ENCODE measurements at regions not wholly inside any gene's neighbourhood (a gene's known extent, or its start where the extent isn't known, plus 50 kb on each side); places are given as distances from the start of the nearest gene placed in this dataset.

DNA sequence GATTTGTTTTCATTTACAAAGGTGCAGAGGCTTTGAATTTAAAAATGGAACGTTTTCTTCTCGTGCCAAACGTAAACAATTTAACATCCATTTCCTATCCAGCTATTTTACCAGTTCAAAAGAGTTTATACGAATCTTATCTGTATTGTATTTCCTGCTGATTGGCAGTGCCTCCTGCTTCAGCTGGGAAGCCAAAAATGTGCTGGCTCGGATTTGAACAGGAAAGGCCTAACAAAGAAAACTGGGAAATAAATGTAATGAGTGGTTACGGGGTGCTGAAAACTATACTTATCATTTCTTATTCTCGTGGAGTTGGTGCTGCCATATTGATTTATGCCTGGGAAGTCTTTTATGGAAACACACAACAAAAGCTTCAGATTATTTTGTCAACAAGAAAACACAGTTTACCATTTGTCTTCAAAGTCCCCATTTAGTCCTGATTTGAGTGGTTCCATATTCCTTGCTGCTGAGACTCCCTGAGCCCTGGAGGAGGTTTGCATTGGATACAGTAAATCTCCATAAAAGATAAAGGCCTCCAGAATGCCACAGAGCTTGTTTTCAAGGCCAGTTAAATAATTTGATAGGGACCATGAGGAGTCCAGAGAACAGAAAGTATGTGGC is 507.4 kb downstream of the RASEF start:
- H3K9me2 ChIP-seq (replicated peaks; ENCODE audit: control insufficient read depth, low read length): no peaks in the 10 kb centered on the region
- no peaks in the 10 kb centered on the region for H3K36me3 ChIP-seq (ENCODE audit: control insufficient read depth, low read length)
- H3F3A ChIP-seq (ENCODE audit: control insufficient read depth, insufficient read depth): no peaks in the 10 kb centered on the region
- H3K27me3 ChIP-seq (ENCODE audit: control insufficient read depth, low read length): no peaks in the 10 kb centered on the region
- H3K9me3 ChIP-seq (ENCODE audit: control insufficient read depth, insufficient read depth, low read length): no peaks in the 10 kb centered on the region
- no peak overlapping the region for H3K27ac ChIP-seq (ENCODE audit: low read depth, low read length)
- TF ChIP-seq CTCF (IDR thresholded peaks at IDR 0.05; ENCODE audit: low read depth, low read length, poor library complexity, severe bottlenecking) (no peak), EZH2phosphoT487 (IDR thresholded peaks at IDR 0.05; ENCODE audit: borderline replicate concordance, low read length) (no peak)
- H3K4me3 ChIP-seq (ENCODE audit: low read length): no peak overlapping the region
- H3K4me2 ChIP-seq (ENCODE audit: low read length): no peak overlapping the region
- no peaks in the 10 kb centered on the region for H4K20me1 ChIP-seq (ENCODE audit: control insufficient read depth, insufficient read depth, low read depth, low read length)
- no peaks in the 10 kb centered on the region for H3K79me2 ChIP-seq (ENCODE audit: control insufficient read depth, low read length)
- no peaks in the 10 kb centered on the region for H3K4me1 ChIP-seq (ENCODE audit: control insufficient read depth, low read length)

- H3K36me3 ChIP-seq (ENCODE audit: control insufficient read depth, low read length): no peaks in the 10 kb centered on the region
- no peaks in the 10 kb centered on the region for H3F3A ChIP-seq (ENCODE audit: control insufficient read depth, insufficient read depth)
- no peaks in the 10 kb centered on the region for H3K9me3 ChIP-seq (ENCODE audit: control insufficient read depth, insufficient read depth, low read length)
- H3K4me3 ChIP-seq (ENCODE audit: low read length): no peak overlapping the region
- H3K4me2 ChIP-seq (ENCODE audit: low read length): no peak overlapping the region
- H3K79me2 ChIP-seq (ENCODE audit: control insufficient read depth, low read length): no peaks in the 10 kb centered on the region
- no peaks in the 10 kb centered on the region for H3K4me1 ChIP-seq (ENCODE audit: control insufficient read depth, low read length)
- no peaks in the 10 kb centered on the region for H3K27me3 ChIP-seq (ENCODE audit: control insufficient read depth, low read length)
- H4K20me1 ChIP-seq (ENCODE audit: control insufficient read depth, insufficient read depth, low read depth, low read length): no peaks in the 10 kb centered on the region
- no peaks in the 10 kb centered on the region for H3K9me2 ChIP-seq (replicated peaks; ENCODE audit: control insufficient read depth, low read length)
- H3K27ac ChIP-seq (ENCODE audit: low read depth, low read length): no peak overlapping the region
- TF ChIP-seq EZH2phosphoT487 (IDR thresholded peaks at IDR 0.05; ENCODE audit: borderline replicate concordance, low read length) (no peak), CTCF (IDR thresholded peaks at IDR 0.05; ENCODE audit: low read depth, low read length, poor library complexity, severe bottlenecking) (no peak)
Measured at GRCh38 chr9:82558346-82558745, 504.6 kb downstream of the RASEF start.

GRCh38 chr9:82558855-82559630 is 503.9 kb downstream of the RASEF start:
- TF ChIP-seq EZH2phosphoT487 (IDR thresholded peaks at IDR 0.05; ENCODE audit: borderline replicate concordance, low read length) (no peak), CTCF (IDR thresholded peaks at IDR 0.05; ENCODE audit: low read depth, low read length, poor library complexity, severe bottlenecking) (no peak)
- H3K4me3 ChIP-seq (ENCODE audit: low read length): no peak overlapping the region
- no peak overlapping the region for H3K27ac ChIP-seq (ENCODE audit: low read depth, low read length)
- no peaks in the 10 kb centered on the region for H3K9me3 ChIP-seq (ENCODE audit: control insufficient read depth, insufficient read depth, low read length)
- H4K20me1 ChIP-seq (ENCODE audit: control insufficient read depth, insufficient read depth, low read depth, low read length): no peaks in the 10 kb centered on the region
- no peaks in the 10 kb centered on the region for H3K9me2 ChIP-seq (replicated peaks; ENCODE audit: control insufficient read depth, low read length)
- no peaks in the 10 kb centered on the region for H3K27me3 ChIP-seq (ENCODE audit: control insufficient read depth, low read length)
- no peaks in the 10 kb centered on the region for H3K36me3 ChIP-seq (ENCODE audit: control insufficient read depth, low read length)
- no peaks in the 10 kb centered on the region for H3F3A ChIP-seq (ENCODE audit: control insufficient read depth, insufficient read depth)
- H3K4me1 ChIP-seq (ENCODE audit: control insufficient read depth, low read length): no peaks in the 10 kb centered on the region
- H3K4me2 ChIP-seq (ENCODE audit: low read length): no peak overlapping the region
- H3K79me2 ChIP-seq (ENCODE audit: control insufficient read depth, low read length): no peaks in the 10 kb centered on the region

Data from DOHH2 (cell line).